ENCODE measurements at regions not wholly inside any gene's neighbourhood (a gene's known extent, or its start where the extent isn't known, plus 50 kb on each side); places are given as distances from the start of the nearest gene placed in this dataset.

DNA sequence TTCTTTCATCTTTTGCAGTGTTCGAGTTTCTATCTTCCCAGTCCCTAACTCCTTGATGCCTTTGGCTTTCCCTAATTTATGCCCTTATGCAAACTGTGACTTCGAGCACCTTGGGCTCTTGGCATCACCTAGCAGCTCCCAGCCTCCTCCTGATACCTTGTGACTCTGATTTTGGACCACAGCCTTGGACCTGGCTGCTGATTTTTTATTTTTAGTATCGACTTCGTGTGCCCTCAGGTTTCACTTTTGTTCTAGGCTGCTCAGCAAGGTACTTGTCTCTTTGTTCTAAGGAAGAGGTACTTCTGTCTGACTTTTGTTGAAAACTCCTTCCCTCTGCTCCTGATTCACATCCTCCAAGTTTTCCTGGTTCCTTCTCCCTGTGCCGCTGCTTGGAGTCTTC is 69.6 kb upstream of the KCNK1 start:
- no peak overlapping the region for H3K4me3 ChIP-seq
- TF ChIP-seq, protein P1, sequence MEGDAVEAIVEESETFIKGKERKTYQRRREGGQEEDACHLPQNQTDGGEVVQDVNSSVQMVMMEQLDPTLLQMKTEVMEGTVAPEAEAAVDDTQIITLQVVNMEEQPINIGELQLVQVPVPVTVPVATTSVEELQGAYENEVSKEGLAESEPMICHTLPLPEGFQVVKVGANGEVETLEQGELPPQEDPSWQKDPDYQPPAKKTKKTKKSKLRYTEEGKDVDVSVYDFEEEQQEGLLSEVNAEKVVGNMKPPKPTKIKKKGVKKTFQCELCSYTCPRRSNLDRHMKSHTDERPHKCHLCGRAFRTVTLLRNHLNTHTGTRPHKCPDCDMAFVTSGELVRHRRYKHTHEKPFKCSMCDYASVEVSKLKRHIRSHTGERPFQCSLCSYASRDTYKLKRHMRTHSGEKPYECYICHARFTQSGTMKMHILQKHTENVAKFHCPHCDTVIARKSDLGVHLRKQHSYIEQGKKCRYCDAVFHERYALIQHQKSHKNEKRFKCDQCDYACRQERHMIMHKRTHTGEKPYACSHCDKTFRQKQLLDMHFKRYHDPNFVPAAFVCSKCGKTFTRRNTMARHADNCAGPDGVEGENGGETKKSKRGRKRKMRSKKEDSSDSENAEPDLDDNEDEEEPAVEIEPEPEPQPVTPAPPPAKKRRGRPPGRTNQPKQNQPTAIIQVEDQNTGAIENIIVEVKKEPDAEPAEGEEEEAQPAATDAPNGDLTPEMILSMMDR (IDR thresholded peaks at IDR 0.05) = no peak
- ATAC-seq = no peak
- WGBS, 2 donors = 60 to 69% methylated on average over 5 of the region's 5 CpGs
- peaks cover 0 to 2% (median 0%) of the 10 kb centered on the region in 7 donors for H3K27me3 ChIP-seq
- no peak overlapping the region for H3K27ac ChIP-seq
- no peaks in the 10 kb centered on the region for H3K36me3 ChIP-seq
- intact Hi-C loops (cut with DNase I) = no loop called here
- H3K4me1 ChIP-seq = peaks cover 0 to 4% (median 0%) of the 10 kb centered on the region in 9 donors
- peaks cover 0 to 13% (median 0%) of the 10 kb centered on the region in 11 donors for H3K9me3 ChIP-seq
- no peak for DNase-seq

DNA sequence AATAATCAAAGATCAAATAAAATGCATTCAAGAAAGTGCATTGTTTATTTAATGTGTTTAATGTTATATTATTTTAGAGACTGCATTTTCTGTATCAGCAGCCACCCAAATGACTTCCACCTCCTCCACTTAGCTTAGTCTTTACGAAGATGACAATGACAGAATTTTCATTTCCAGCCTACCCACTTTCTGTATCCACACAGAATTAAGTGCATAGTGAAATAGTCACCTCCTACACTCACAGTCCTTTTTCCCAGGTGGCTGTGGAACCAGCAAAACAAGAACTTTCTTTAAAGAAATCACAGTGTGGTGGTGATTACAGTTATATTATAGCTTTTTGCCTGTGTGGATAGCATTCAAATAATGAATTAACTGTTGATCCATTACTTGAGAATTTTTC is 66.2 kb upstream of the KCNK1 start:
- Histone ChIP-seq H3K4me3 (no peak overlapping the region), H3K4me1 (peaks cover 0 to 4% (median 0%) of the 10 kb centered on the region in 9 donors), H3K27ac (no peak overlapping the region), H3K9me3 (peaks cover 0 to 13% (median 0%) of the 10 kb centered on the region in 11 donors), H3K36me3 (no peaks in the 10 kb centered on the region), H3K27me3 (peaks cover 0 to 2% (median 0%) of the 10 kb centered on the region in 7 donors)
- ATAC-seq (no peak), DNase-seq (no peak)
- TF ChIP-seq, protein P1 (IDR thresholded peaks at IDR 0.05) = no peak
- WGBS, 2 donors = 89 to 94% methylated on average over 1 of the region's 1 CpG
- intact Hi-C loops (cut with DNase I) = no loop called here

- Histone ChIP-seq H3K27ac (no peak overlapping the region), H3K9me3 (peaks cover 0 to 13% (median 0%) of the 10 kb centered on the region in 11 donors), H3K27me3 (peaks cover 0 to 2% (median 0%) of the 10 kb centered on the region in 7 donors), H3K4me1 (no peaks in the 10 kb centered on the region), H3K4me3 (no peak overlapping the region), H3K36me3 (no peaks in the 10 kb centered on the region)
- TF ChIP-seq, protein P1 (IDR thresholded peaks at IDR 0.05) = no peak
- DNase-seq (no peak), ATAC-seq (no peak)
- intact Hi-C loops (cut with DNase I) = no loop called here
- WGBS, 2 donors = 10 to 39% methylated on average over 2 of the region's 2 CpGs
Measured at GRCh38 chr1:233549404-233549803, 64.5 kb upstream of the KCNK1 start.

GRCh38 chr1:233549917-233550316 is 64.0 kb upstream of the KCNK1 start:
- TF ChIP-seq, protein P1 (IDR thresholded peaks at IDR 0.05) = no peak
- 81 to 82% methylated on average over 3 of the region's 3 CpGs for WGBS, 2 donors
- H3K36me3 ChIP-seq = no peaks in the 10 kb centered on the region
- DNase-seq = no peak
- H3K27me3 ChIP-seq = peaks cover 0 to 2% (median 0%) of the 10 kb centered on the region in 7 donors
- ATAC-seq = no peak
- intact Hi-C loops (cut with DNase I) = no loop called here
- no peaks in the 10 kb centered on the region for H3K4me1 ChIP-seq
- peaks cover 0 to 13% (median 0%) of the 10 kb centered on the region in 11 donors for H3K9me3 ChIP-seq
- no peak overlapping the region for H3K4me3 ChIP-seq
- H3K27ac ChIP-seq = no peak overlapping the region
